ENCODE measurements at regions not wholly inside any gene's neighbourhood (a gene's known extent, or its start where the extent isn't known, plus 50 kb on each side); places are given as distances from the start of the nearest gene placed in this dataset.

- Histone ChIP-seq H3K27me3 (no peaks in the 10 kb centered on the region), H3K4me3 (no peak overlapping the region), H3K4me1 (no peaks in the 10 kb centered on the region), H3K9me3 (no peaks in the 10 kb centered on the region), H3K36me3 (no peaks in the 10 kb centered on the region), H3K27ac (no peak overlapping the region)
- intact Hi-C loops (cut with DNase I): no loop called here
- TF ChIP-seq POLR2AphosphoS5 (IDR thresholded peaks at IDR 0.05; ENCODE audit: insufficient read depth in 1 of 2, low read depth in 1 of 2) (no peak), POLR2A (IDR thresholded peaks at IDR 0.05) (no peak), CTCF (IDR thresholded peaks at IDR 0.05) (no peak)
- DNase-seq (ENCODE audit: extremely low spot score in 2 of 2): no peak
Observed at GRCh38 chrX:125895518-125895917, 270.6 kb downstream of the DCAF12L2 start.

DNA sequence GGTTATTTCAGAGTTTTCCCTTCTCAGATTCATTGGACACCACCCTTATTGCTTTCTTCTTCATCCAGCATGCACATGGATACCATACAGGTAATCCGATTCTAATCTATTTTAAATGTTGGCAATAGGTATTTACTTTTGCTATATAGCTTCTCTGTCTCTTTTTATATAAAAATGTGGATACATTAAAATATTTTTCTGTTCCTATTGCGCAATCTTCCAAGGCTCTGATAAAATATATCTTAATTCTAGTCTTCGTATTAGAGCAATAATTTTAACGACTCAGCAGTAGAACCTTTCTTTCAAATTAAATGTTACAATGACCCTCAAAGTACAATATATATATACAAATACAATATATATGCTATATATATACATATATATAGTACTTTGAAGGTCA, 239.8 kb downstream of the DCAF12L2 start:
- H3K9me3 ChIP-seq: no peaks in the 10 kb centered on the region
- DNase-seq (ENCODE audit: extremely low spot score in 2 of 2): no peak
- TF ChIP-seq CTCF (IDR thresholded peaks at IDR 0.05): no peak
- H3K27me3 ChIP-seq: no peaks in the 10 kb centered on the region
- no peak overlapping the region for H3K27ac ChIP-seq
- H3K4me1 ChIP-seq: no peaks in the 10 kb centered on the region
- no peaks in the 10 kb centered on the region for H3K36me3 ChIP-seq
- H3K4me3 ChIP-seq: no peak overlapping the region
- intact Hi-C loops (cut with DNase I): no loop called here

- Histone ChIP-seq H3K27me3 (no peaks in the 10 kb centered on the region), H3K9me3 (no peaks in the 10 kb centered on the region), H3K4me3 (no peak overlapping the region), H3K4me1 (no peaks in the 10 kb centered on the region), H3K36me3 (no peaks in the 10 kb centered on the region), H3K27ac (no peak overlapping the region)
- no peak for DNase-seq (ENCODE audit: extremely low spot score in 2 of 2)
- intact Hi-C loops (cut with DNase I): no loop called here
- no peak for TF ChIP-seq CTCF (IDR thresholded peaks at IDR 0.05)
- no peak for TF ChIP-seq POLR2A (IDR thresholded peaks at IDR 0.05)
- no peak for TF ChIP-seq POLR2AphosphoS5 (IDR thresholded peaks at IDR 0.05; ENCODE audit: insufficient read depth in 1 of 2, low read depth in 1 of 2)
Observed at GRCh38 chrX:125940985-125941384, 225.1 kb downstream of the DCAF12L2 start.

- Histone ChIP-seq H3K4me1 (no peaks in the 10 kb centered on the region), H3K9me3 (no peaks in the 10 kb centered on the region), H3K27ac (no peak overlapping the region), H3K27me3 (no peaks in the 10 kb centered on the region), H3K36me3 (no peaks in the 10 kb centered on the region), H3K4me3 (no peak overlapping the region)
- TF ChIP-seq POLR2A (IDR thresholded peaks at IDR 0.05) (no peak), CTCF (IDR thresholded peaks at IDR 0.05) (no peak), POLR2AphosphoS5 (IDR thresholded peaks at IDR 0.05; ENCODE audit: insufficient read depth in 1 of 2, low read depth in 1 of 2) (no peak)
- DNase-seq (ENCODE audit: extremely low spot score in 2 of 2): no peak
- intact Hi-C loops (cut with DNase I): no loop called here
Observed at GRCh38 chrX:125947501-125947900, 218.6 kb downstream of the DCAF12L2 start.

- Histone ChIP-seq H3K9me3 (no peaks in the 10 kb centered on the region), H3K4me1 (no peaks in the 10 kb centered on the region), H3K4me3 (no peak overlapping the region), H3K27ac (no peak overlapping the region), H3K27me3 (no peaks in the 10 kb centered on the region), H3K36me3 (no peaks in the 10 kb centered on the region)
- DNase-seq (ENCODE audit: extremely low spot score in 2 of 2): no peak
- intact Hi-C loops (cut with DNase I): no loop called here
- no peak for TF ChIP-seq POLR2A (IDR thresholded peaks at IDR 0.05)
- TF ChIP-seq POLR2AphosphoS5 (IDR thresholded peaks at IDR 0.05; ENCODE audit: insufficient read depth in 1 of 2, low read depth in 1 of 2): no peak
- no peak for TF ChIP-seq CTCF (IDR thresholded peaks at IDR 0.05)
Observed at GRCh38 chrX:125952973-125953372, 213.1 kb downstream of the DCAF12L2 start.
